Stromal cell of bone marrow (primary cell): ENCODE measurements at regions not wholly inside any gene's neighbourhood (a gene's known extent, or its start where the extent isn't known, plus 50 kb on each side); places are given as distances from the start of the nearest gene placed in this dataset.
"Not testable (repeated sequence)": the region's sequence is repeated elsewhere in the genome, so short reads cannot be mapped to it uniquely, and the experiment has no call there.

Experiments used
- DNase-seq: peaks from one replicate; pipeline ENCODE4 v3.0.0-alpha.2; 2012; ENCODE audit warnings: low read depth

- DNase-seq: no peak
These were observed 931.1 kb downstream of the C6orf118 start for GRCh38 chr6:164378330-164378729.

- DNase-seq: no peak
These were observed 932.0 kb downstream of the C6orf118 start for GRCh38 chr6:164377348-164377918.

- no peak for DNase-seq
These were observed 938.6 kb downstream of the C6orf118 start for GRCh38 chr6:164370773-164371172.

GRCh38 chr6:164359441-164359840 is 944.9 kb downstream of the QKI start:
- DNase-seq: no peak

- DNase-seq: no peak
These were observed 944.5 kb downstream of the QKI start for GRCh38 chr6:164359036-164359435.

GRCh38 chr6:164356814-164357213 is 942.3 kb downstream of the QKI start:
- DNase-seq: no peak

GRCh38 chr6:164347455-164347854 is 932.9 kb downstream of the QKI start:
- DNase-seq: no peak

GRCh38 chr6:164346631-164347030 is 932.1 kb downstream of the QKI start:
- no peak for DNase-seq

- DNase-seq: no peak
These were observed 931.4 kb downstream of the QKI start for GRCh38 chr6:164345806-164346496.

- no peak for DNase-seq
These were observed 930.8 kb downstream of the QKI start for GRCh38 chr6:164345327-164345726.

GRCh38 chr6:164344801-164345291 is 930.3 kb downstream of the QKI start:
- DNase-seq: peak; percentile 33

GRCh38 chr6:164339442-164339841 is 924.9 kb downstream of the QKI start:
- DNase-seq: not testable (repeated sequence)

- no peak for DNase-seq
These were observed 923.4 kb downstream of the QKI start for GRCh38 chr6:164337925-164338397.

- DNase-seq: no peak
These were observed 922.8 kb downstream of the QKI start for GRCh38 chr6:164337024-164337924.

GRCh38 chr6:164336455-164336854 is 921.9 kb downstream of the QKI start:
- no peak for DNase-seq

GRCh38 chr6:164331026-164331425 is 916.5 kb downstream of the QKI start:
- DNase-seq: no peak

GRCh38 chr6:164325168-164325567 is 910.6 kb downstream of the QKI start:
- DNase-seq: no peak

- peak; percentile 78 for DNase-seq
These were observed 908.0 kb downstream of the QKI start for GRCh38 chr6:164322533-164322932.

GRCh38 chr6:164321297-164321696 is 906.8 kb downstream of the QKI start:
- no peak for DNase-seq

GRCh38 chr6:164315376-164315775 is 900.9 kb downstream of the QKI start:
- DNase-seq: no peak

GRCh38 chr6:164308339-164308738 is 893.8 kb downstream of the QKI start:
- no peak for DNase-seq

GRCh38 chr6:164303102-164303964 is 888.8 kb downstream of the QKI start:
- DNase-seq: peak; percentile 63
